Endodermal cell (in vitro differentiated cells): ENCODE measurements at regions not wholly inside any gene's neighbourhood (a gene's known extent, or its start where the extent isn't known, plus 50 kb on each side); places are given as distances from the start of the nearest gene placed in this dataset.

Experiments
- DNase-seq: peaks from one replicate; pipeline ENCODE4 v3.0.0-alpha.2; 2017
- H3K27ac ChIP-seq: 2 replicates; pipeline ENCODE4 v1.5.1; 2013; ENCODE audit warnings: mild to moderate bottlenecking, low read depth, low read length, moderate library complexity
- H3K27me3 ChIP-seq: 2 replicates; pipeline ENCODE4 v1.6.1; 2013; ENCODE audit warnings: mild to moderate bottlenecking, low read length, moderate library complexity; ENCODE audit not compliant: insufficient read depth, control insufficient read depth, poor library complexity, severe bottlenecking
- H3K36me3 ChIP-seq: 2 replicates; pipeline ENCODE4 v1.7.0; 2013; ENCODE audit warnings: mild to moderate bottlenecking, low read length, moderate library complexity; ENCODE audit not compliant: control insufficient read depth, insufficient read depth
- H3K4me1 ChIP-seq: one replicate; pipeline ENCODE4 v1.7.0; 2013; ENCODE audit warnings: low read length; ENCODE audit not compliant: control insufficient read depth, insufficient read depth
- H3K4me3 ChIP-seq: 2 replicates; pipeline ENCODE4 v1.5.1; 2013; ENCODE audit warnings: mild to moderate bottlenecking, low read length, moderate library complexity
- H3K9ac ChIP-seq: 2 replicates; pipeline ENCODE4 v1.6.1; 2013; ENCODE audit warnings: mild to moderate bottlenecking, low read length, moderate library complexity; ENCODE audit not compliant: poor library complexity, severe bottlenecking; ENCODE audit errors: extremely low read depth
- H3K9me3 ChIP-seq: 2 replicates; pipeline ENCODE4 v1.6.1; 2013; ENCODE audit warnings: mild to moderate bottlenecking, low read length, moderate library complexity; ENCODE audit not compliant: control insufficient read depth
- H3K27ac Mint-ChIP-seq: 2 replicates; pipeline ENCODE4 v1.8.0; 2020; ENCODE audit warnings: mixed read lengths
- H3K27me3 Mint-ChIP-seq: 2 replicates; pipeline ENCODE4 v1.8.0; 2021; ENCODE audit warnings: mild to moderate bottlenecking, mixed read lengths; ENCODE audit not compliant: insufficient read depth
- H3K36me3 Mint-ChIP-seq: 2 replicates; pipeline ENCODE4 v1.8.0; 2020; ENCODE audit warnings: low read depth, mixed read lengths
- H3K4me1 Mint-ChIP-seq: 2 replicates; pipeline ENCODE4 v1.8.0; 2020; ENCODE audit warnings: mixed read lengths
- H3K4me3 Mint-ChIP-seq: 2 replicates; pipeline ENCODE4 v1.8.0; 2020; ENCODE audit warnings: mild to moderate bottlenecking, moderate library complexity, mixed read lengths
- H3K9me3 Mint-ChIP-seq: 2 replicates; pipeline ENCODE4 v1.8.0; 2020; ENCODE audit warnings: mild to moderate bottlenecking, mixed read lengths
- CTCF ChIP-seq: fragments of 200-600 bp; sonication (generic); conservative IDR thresholded peaks from 2 replicates; pipeline ENCODE4 v1.5.0; 2021; ENCODE audit warnings: antibody characterized with exemption, mild to moderate bottlenecking
- WGBS, 2 experiments: methylation state at CpG; one replicate each; pipeline versions ENCODE4 v1.1.5 to v1.1.7; 2013; ENCODE audit warnings: missing lambda C conversion rate in 2 of 2, mixed read lengths in 1 of 2; ENCODE audit not compliant: insufficient coverage in 1 of 2, insufficient read length in 1 of 2; 5-methylcytosine and 5-hydroxymethylcytosine counted together

GRCh38 chr21:21731626-21732025, 733.4 kb downstream of the NCAM2 start:
- Histone ChIP-seq H3K4me1 (no peaks in the 10 kb centered on the region), H3K27ac (no peak overlapping the region), H3K9me3 (no peaks in the 10 kb centered on the region), H3K27me3 (no peaks in the 10 kb centered on the region), H3K4me3 (no peak overlapping the region), H3K36me3 (no peaks in the 10 kb centered on the region), H3K9ac (no peak overlapping the region)
- Mint-ChIP-seq H3K27ac (no peak overlapping the region), H3K36me3 (no peaks in the 10 kb centered on the region), H3K4me3 (no peak overlapping the region), H3K27me3 (no peaks in the 10 kb centered on the region), H3K9me3 (no peaks in the 10 kb centered on the region), H3K4me1 (no peaks in the 10 kb centered on the region)
- DNase-seq = no peak
- 88 to 100% methylated on average over 2 to 6 of the region's 6 CpGs for WGBS, 2 experiments
- no peak for TF ChIP-seq CTCF

- Histone ChIP-seq H3K27me3 (no peaks in the 10 kb centered on the region), H3K4me1 (no peaks in the 10 kb centered on the region), H3K9me3 (no peaks in the 10 kb centered on the region), H3K9ac (no peak overlapping the region), H3K4me3 (no peak overlapping the region), H3K27ac (no peak overlapping the region), H3K36me3 (no peaks in the 10 kb centered on the region)
- 80 to 100% methylated on average over 1 of the region's 1 CpG for WGBS, 2 experiments
- Mint-ChIP-seq H3K4me3 (no peak overlapping the region), H3K9me3 (no peaks in the 10 kb centered on the region), H3K27me3 (no peaks in the 10 kb centered on the region), H3K27ac (no peak overlapping the region), H3K36me3 (no peaks in the 10 kb centered on the region), H3K4me1 (no peaks in the 10 kb centered on the region)
- TF ChIP-seq CTCF = no peak
- DNase-seq = no peak
Measured at GRCh38 chr21:21734088-21734487, 735.9 kb downstream of the NCAM2 start.

GRCh38 chr21:21737186-21737585, 739.0 kb downstream of the NCAM2 start:
- no peak overlapping the region for H3K27ac Mint-ChIP-seq
- no peaks in the 10 kb centered on the region for H3K4me1 ChIP-seq
- H3K9ac ChIP-seq = no peak overlapping the region
- no peak overlapping the region for H3K4me3 Mint-ChIP-seq
- WGBS, 2 experiments = 83 to 93% methylated on average over 5 to 7 of the region's 7 CpGs
- no peak for TF ChIP-seq CTCF
- DNase-seq = no peak
- H3K4me3 ChIP-seq = no peak overlapping the region
- no peaks in the 10 kb centered on the region for H3K9me3 ChIP-seq
- no peaks in the 10 kb centered on the region for H3K27me3 ChIP-seq
- no peaks in the 10 kb centered on the region for H3K9me3 Mint-ChIP-seq
- no peaks in the 10 kb centered on the region for H3K36me3 Mint-ChIP-seq
- H3K27me3 Mint-ChIP-seq = no peaks in the 10 kb centered on the region
- no peaks in the 10 kb centered on the region for H3K36me3 ChIP-seq
- H3K27ac ChIP-seq = no peak overlapping the region
- H3K4me1 Mint-ChIP-seq = no peaks in the 10 kb centered on the region
